ENCODE measurements at regions not wholly inside any gene's neighbourhood (a gene's known extent, or its start where the extent isn't known, plus 50 kb on each side); places are given as distances from the start of the nearest gene placed in this dataset.

DNA sequence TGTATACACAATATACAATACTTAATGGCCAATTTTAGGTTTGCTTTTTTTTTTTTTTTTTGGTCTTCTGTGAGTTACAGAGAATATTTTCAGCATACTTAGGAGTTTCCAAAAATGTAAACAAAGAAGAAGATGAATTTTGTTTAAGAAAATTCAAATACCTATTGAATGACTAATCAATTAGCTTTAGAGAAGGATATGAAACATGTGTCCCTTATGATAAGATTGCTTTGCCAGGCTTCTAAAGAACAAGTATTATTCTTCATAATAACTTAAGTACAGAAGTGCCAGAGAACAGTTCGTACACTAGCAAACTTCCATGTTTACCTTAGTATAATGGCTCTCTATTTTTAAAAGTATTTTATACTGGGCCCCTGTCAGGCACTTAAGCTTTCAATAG, 1191.0 kb upstream of the NCAM2 start:
- TF ChIP-seq, protein P1, sequence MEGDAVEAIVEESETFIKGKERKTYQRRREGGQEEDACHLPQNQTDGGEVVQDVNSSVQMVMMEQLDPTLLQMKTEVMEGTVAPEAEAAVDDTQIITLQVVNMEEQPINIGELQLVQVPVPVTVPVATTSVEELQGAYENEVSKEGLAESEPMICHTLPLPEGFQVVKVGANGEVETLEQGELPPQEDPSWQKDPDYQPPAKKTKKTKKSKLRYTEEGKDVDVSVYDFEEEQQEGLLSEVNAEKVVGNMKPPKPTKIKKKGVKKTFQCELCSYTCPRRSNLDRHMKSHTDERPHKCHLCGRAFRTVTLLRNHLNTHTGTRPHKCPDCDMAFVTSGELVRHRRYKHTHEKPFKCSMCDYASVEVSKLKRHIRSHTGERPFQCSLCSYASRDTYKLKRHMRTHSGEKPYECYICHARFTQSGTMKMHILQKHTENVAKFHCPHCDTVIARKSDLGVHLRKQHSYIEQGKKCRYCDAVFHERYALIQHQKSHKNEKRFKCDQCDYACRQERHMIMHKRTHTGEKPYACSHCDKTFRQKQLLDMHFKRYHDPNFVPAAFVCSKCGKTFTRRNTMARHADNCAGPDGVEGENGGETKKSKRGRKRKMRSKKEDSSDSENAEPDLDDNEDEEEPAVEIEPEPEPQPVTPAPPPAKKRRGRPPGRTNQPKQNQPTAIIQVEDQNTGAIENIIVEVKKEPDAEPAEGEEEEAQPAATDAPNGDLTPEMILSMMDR (IDR thresholded peaks at IDR 0.05; ENCODE audit: insufficient read depth, low read depth, low read length) = no peak
- no peak for TF ChIP-seq EZH2 (IDR thresholded peaks at IDR 0.05; ENCODE audit: insufficient read depth, low read length)

Measured in astrocyte (in vitro differentiated cells and primary cell).